GM18868 (cell line): ENCODE measurements at regions not wholly inside any gene's neighbourhood (a gene's known extent, or its start where the extent isn't known, plus 50 kb on each side); places are given as distances from the start of the nearest gene placed in this dataset.
A peak's percentile ranks its signal among the peaks of the same experiment; 100 is the strongest.

ENCODE experiments used
- ATAC-seq: cut with Tn5 transposase; IDR thresholded peaks from one replicate; pipeline ENCODE4 v1.9.1; 2021; ENCODE audit warnings: mild to moderate bottlenecking, moderate library complexity; ENCODE audit not compliant: unreplicated experiment

DNA sequence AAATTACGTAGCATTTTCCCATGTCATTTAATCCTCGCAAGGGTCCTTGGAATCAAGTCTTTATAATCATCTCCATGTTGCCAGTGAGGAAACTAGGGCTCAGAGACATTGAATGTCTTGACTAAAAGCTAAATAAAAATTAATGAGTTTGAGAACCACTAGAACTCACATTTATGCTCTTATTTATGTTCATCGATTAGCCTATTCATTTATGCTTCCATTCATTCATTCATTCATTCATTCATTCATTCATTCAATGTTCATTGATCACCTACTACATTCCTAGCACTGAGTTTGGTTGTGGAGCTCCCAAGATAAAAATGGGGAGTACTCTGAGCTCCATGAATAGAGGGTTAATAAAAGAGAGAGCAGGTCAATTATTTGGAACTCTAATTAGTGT lies 59.7 kb downstream of the KCNA1 start:
- ATAC-seq = no peak

DNA sequence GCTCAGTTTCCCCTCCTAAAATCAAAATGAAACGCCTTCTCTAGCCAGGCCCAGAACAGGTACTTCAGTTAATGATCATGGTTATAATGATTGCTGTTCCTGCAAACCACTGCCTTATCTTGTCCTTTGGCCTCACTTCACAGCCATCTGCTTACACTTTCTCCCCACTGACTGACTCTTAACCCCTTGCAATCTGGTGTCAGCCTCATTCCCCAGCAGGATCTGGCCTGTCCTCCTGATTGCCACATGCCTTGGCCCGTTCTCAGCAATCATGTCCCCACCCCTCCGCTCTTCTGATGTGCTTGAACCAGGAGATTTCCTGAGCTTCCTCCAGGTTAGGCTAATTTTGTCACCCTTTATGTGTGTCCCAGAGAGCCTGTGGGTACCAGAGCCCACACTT lies 64.5 kb downstream of the KCNA1 start:
- no peak for ATAC-seq

DNA sequence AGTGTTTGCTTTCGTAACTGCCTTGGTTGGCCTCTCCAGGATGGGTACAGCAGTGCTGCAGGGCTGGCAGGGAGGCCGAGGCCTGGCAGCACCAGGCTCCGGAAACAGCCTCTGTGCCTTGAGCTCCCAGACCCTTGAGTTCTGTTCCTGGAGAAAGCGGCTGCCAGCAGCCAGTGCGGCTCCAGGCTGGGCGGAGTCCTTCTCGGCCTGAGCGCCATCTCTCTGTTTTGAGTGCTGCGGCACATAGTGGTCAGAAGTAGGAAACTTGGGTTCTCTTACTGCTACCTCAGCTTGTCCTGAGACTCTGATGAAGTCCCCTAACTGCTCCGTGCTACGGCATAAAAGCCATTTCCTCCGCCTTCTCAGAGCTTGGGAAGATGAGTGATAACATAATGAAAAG lies 65.9 kb downstream of the KCNA1 start:
- peak; percentile 57 for ATAC-seq

DNA sequence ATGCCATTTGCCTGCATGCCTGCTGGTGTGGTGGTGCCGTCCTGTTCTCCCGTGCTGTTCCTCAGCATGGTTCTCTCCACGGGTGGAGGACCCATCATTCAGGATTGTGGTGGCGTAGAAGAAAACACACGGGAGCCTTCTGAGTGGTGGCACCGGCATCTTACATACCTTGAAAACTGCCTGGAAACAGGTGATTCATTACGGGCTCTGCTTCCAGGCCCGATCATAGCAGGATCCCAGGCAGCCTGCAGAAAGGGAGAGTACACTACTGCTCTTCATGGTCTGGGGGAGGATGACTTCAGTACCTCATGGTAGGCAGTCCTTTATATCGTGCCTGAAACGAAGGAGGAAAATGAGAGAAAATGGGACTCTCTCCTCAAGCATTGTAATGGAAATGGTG lies 66.6 kb upstream of the KCNA5 start:
- no peak for ATAC-seq

DNA sequence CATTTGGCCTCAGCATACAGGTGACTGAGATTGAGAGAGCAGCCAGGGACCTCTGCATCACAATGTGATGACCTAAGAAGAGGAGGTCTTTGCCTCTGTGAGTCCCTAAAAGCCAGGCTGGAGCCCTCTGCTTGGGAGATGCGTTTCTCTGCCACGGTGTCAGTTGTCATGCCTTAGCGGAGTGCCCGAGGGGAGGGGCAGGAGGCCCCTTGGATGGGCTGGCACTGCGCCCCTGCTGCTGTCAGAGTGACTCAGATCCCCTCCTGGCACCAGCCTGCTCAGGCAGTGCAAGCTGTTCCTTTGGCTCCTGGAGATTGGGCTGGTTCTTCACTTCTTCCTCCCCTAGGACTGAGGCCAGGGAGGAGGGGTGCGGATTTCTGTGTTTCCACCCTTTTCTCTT lies 64.9 kb upstream of the KCNA5 start:
- no peak for ATAC-seq

DNA sequence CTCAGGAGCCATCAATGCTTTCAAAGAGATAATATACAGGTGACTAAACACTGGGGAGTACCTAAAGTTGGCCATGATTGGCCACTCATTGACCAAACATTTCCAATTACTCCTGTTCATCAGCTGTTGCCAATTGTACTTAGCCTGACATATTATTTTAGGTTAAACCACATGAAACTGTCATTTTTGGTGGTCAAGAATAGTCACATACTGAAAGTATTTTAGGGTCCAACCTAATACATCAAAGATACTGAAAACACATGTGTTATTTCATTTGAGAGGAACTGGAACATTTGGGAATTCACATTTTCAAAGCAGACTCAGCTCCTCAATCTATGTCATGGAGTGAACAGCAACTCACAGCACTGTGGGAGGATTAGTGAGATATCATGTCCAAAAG lies 63.9 kb upstream of the KCNA5 start:
- ATAC-seq = no peak

DNA sequence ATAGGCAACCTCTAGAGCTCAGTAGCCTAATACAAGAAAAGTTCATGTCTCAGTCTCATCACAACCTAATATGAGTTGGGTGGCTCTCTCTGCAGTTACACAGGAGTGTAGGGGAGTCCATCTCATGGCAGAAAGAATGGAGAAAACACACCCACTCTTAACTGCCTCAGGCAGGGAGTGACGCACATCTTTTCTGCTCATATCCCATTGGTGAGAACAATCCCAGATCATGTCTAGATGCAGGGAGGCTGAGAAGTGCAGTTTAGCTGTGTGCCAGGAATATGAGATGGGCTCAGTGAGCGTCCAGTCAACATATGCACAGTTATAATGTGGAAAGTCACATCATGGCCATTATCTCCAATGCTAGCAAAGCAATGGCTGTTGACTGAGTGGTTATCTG lies 59.3 kb upstream of the KCNA5 start:
- no peak for ATAC-seq

DNA sequence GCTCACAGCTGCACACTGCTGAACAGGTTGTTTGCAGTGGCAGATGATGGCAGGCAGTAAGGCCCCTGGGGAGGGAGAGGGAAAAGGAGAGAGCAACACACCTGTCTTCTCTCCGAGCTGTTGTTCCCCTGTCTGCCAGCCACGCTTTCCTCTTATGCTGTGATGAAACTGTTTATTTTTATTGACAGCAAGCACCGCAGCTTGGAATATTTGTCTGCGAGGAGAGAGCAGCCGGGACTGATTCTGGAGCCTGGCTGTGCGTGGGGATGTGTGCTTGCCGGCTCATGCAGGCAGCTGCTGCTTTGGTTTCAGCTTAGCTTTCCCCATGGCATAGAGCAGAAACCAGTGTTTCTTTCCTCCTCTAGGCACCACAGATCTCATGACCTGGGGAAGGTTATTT lies 58.7 kb upstream of the KCNA5 start:
- no peak for ATAC-seq

DNA sequence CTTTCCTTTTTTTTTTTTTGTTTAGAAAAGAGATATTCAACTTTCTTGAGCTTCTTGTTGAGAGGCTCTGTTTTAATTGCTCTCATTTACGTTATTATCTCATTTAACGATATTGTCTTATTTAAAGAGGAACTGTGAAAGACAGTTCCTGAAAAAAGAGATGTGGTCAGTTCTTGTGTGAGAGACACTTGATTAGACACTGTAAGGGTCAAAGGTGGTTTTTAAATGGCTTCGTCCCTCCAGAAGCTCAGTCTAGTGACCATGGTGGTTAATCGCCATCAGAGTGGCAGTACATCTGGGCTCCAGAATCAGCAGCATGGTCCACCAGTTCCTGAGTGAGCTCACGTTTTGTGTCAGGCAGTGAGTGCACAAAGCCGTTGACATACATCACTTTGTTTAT lies 57.9 kb upstream of the KCNA5 start:
- no peak for ATAC-seq

DNA sequence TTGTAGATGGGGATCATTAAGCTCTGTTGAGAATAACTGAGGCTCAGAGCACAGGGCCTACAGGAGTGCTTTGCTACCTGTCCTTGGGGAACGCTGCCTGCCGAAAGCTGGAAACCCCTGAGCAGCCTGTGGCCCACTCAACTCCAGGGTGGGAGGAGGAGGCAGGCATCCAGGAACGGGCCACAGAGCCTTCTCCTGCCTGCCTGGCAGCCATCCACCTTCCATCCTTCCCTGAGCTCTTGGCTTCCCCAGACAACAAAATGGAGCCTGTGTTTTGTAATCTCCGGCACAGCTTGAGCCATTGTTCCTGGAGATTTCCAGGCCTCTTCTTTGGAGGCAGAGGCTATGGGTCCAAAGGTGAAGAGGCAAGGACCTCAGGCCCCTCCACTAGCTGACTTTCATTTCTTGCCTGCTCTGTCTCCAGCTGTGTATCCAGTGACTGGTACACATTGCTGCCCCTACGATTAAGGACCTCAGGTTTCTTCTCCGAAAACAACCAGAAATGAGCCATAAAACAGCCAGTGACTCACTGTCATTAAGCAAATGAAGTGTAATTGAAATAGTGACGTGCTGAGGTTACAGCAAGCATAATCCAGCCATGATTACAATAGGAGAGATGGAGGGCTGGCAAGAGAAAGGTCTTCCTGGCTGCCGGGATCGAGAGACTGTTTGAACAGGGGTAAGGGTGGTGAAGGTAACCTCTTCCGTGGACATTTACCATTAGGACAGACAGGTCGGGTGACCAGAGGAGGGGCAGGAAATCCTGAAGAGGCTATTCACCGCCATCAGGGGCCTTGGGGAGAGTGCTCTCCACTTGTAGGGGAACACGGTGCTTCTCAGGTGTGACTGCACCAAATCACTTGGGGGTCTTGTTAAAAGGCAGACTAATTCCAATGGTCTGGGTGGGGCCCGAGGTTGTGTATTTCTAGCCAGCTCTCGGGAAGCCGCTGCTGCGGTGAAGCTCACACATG lies 56.3 kb upstream of the KCNA5 start:
- ATAC-seq = no peak

DNA sequence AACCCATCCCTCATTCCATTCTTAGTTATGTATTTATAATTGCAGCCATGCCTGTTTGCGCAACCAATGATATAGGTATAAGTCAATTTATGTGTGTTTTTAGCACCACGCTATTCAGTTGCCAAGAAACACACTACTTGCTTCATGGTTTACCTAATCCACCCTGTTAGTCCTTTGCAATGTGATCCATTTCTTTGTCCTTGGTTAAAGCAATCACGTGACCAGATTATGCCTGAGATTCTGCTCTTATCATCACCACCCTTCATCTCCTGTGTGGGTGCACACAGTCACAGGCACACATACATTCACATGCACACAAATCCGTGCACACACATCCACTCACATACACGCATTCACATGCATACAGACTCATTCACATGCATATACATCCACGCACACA lies 52.3 kb upstream of the KCNA5 start:
- ATAC-seq = no peak

DNA sequence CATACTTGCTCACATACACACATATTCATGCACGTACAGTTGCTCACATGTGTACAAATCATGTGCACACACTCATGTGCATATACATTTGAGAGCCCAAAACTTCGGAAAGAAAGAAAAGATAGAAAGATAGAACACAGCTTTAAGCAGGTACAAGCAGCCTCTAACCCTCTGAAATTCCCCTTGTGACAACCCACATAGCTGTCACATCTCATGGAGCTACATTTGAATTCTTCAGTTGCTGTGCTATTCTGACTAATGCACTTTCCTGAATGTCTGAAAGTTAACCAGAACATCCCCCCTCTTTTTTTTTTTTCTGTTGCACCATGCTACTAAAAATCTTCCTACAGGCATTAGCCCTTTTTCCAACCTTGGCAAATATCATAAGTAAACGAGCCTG lies 51.9 kb upstream of the KCNA5 start:
- ATAC-seq = no peak

DNA sequence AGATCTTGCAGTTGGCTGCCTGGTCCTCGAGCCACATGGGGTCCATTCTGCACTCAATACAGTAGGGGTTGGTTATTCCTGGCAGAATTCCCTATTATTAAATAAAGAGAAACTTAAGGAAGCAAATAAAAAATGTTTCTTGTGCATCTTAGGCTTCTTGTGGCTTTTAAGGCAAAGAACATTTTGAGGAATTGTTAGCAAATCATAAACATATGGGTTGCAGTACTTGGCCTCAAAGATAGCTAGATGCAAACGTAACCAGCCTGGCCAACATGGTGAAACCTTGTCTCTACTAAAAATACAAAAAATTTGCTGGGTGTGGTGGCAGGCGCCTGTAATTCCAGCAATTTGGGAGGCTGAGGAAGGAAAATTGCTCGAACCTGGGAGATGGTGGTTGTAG lies 50.8 kb upstream of the KCNA5 start:
- no peak for ATAC-seq
